ENCODE measurements at regions not wholly inside any gene's neighbourhood (a gene's known extent, or its start where the extent isn't known, plus 50 kb on each side); places are given as distances from the start of the nearest gene placed in this dataset.

DNA sequence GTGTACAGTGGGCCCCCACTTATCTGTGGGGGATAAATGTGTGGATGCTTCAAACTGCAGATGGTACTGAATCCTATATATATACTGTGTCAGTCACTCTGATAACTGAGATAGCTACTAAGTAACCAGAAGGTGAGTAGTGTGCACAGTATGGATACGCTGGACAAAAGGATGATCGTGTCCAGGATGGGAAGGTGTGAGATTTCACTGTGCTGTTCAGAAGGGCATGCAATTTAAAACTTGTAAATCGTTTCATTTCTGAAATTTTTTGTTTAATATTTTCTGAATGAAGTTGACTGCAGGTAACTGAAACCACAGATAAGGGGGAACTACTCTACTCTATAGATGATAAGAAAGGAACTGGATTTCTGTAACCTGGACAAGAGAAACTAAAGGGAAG is 52.1 kb upstream of the SESN3 start:
- 92% methylated on average over 3 of the region's 3 CpGs for WGBS
- H3K4me3 ChIP-seq (ENCODE audit: low read length): no peak overlapping the region
- ATAC-seq (no peak), DNase-seq (no peak)
- H3K9me3 ChIP-seq (ENCODE audit: control insufficient read depth, low read length): no peaks in the 10 kb centered on the region
- no peaks in the 10 kb centered on the region for H3K27me3 ChIP-seq (ENCODE audit: control insufficient read depth, insufficient read depth)
- no peak overlapping the region for H3K27ac ChIP-seq (ENCODE audit: low read length)
- no peaks in the 10 kb centered on the region for H3K4me1 ChIP-seq (ENCODE audit: control insufficient read depth, insufficient read depth, low read length)
- intact Hi-C loops (cut with DNase I): no loop called here

DNA sequence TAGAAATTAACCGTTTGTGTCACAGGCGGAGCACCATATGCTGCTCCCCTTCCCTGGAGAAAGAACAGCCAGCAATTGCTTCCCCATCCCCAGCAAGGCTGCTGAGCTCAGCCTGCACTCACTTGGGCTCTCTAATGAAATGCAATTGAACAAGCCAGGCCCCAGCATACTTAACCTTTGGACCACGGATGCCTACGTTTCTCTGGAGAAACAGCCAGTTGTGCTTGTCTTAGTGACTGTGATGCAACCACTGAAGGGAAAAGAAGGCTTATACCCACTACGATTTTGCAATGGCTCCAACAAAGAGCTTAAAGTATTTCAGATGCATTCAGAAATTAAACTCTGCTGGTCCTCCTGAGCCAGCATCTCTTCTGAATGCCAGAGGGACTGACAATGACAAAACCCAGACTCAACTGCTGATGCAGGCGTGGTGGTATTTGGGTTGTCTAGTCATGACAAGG is 51.3 kb upstream of the SESN3 start:
- Histone ChIP-seq H3K4me1 (ENCODE audit: control insufficient read depth, insufficient read depth, low read length) (no peaks in the 10 kb centered on the region), H3K27me3 (ENCODE audit: control insufficient read depth, insufficient read depth) (no peaks in the 10 kb centered on the region), H3K4me3 (ENCODE audit: low read length) (no peak overlapping the region), H3K9me3 (ENCODE audit: control insufficient read depth, low read length) (no peaks in the 10 kb centered on the region), H3K27ac (ENCODE audit: low read length) (no peak overlapping the region)
- DNase-seq: no peak
- intact Hi-C loops (cut with DNase I): no loop called here
- WGBS: 62% methylated on average over 6 of the region's 6 CpGs
- ATAC-seq: no peak
